ENCODE measurements at regions not wholly inside any gene's neighbourhood (a gene's known extent, or its start where the extent isn't known, plus 50 kb on each side); places are given as distances from the start of the nearest gene placed in this dataset.

GRCh38 chr7:68393051-68393450, 1205.2 kb upstream of the AUTS2 start:
- TF ChIP-seq CTCF (conservative IDR thresholded peaks at IDR 0.05; ENCODE audit: low read depth, low read length) (no peak), EZH2 (IDR thresholded peaks at IDR 0.05; ENCODE audit: borderline replicate concordance, low read depth, low read length, poor library complexity, severe bottlenecking) (no peak)

Measured in A673 (cell line).